Lung (tissue), 9 donors: ENCODE measurements at regions not wholly inside any gene's neighbourhood (a gene's known extent, or its start where the extent isn't known, plus 50 kb on each side); places are given as distances from the start of the nearest gene placed in this dataset.
"Not testable (repeated sequence)": the region's sequence is repeated elsewhere in the genome, so short reads cannot be mapped to it uniquely, and the experiment has no call there.

ENCODE experiments used
- ATAC-seq: fragments of 200-7000 bp; cut with Tn5 transposase; one replicate; pipeline ENCODE4 v1.9.1; 2020; ENCODE audit warnings: moderate number of reproducible peaks; ENCODE audit not compliant: insufficient read depth, low FRiP score
- DNase-seq, 3 donors: peaks; one replicate each; pipeline ENCODE4 v3.0.0-alpha.2; 2013 to 2017
- H3K27ac ChIP-seq, 2 donors: one replicate each; pipeline ENCODE4 v1.5.1; 2013; ENCODE audit warnings: mild to moderate bottlenecking in 2 of 2, moderate library complexity in 2 of 2, control low read depth in 1 of 2, inconsistent platforms in 1 of 2, low read depth in 1 of 2, low read length in 1 of 2
- H3K27me3 ChIP-seq, 3 donors: one replicate each; pipeline ENCODE4 v1.5.1; 2013; ENCODE audit warnings: low read length in 2 of 3; ENCODE audit not compliant: control insufficient read depth in 3 of 3, insufficient read depth in 3 of 3
- H3K36me3 ChIP-seq, 4 donors: one replicate each; pipeline ENCODE4 v1.5.1; 2013; ENCODE audit warnings: low read length in 4 of 4, mild to moderate bottlenecking in 1 of 4, moderate library complexity in 1 of 4; ENCODE audit not compliant: control insufficient read depth in 4 of 4, insufficient read depth in 4 of 4
- H3K4me1 ChIP-seq, 5 donors: one replicate each; pipeline ENCODE4 v1.5.1; 2013; ENCODE audit warnings: low read length in 5 of 5, mild to moderate bottlenecking in 2 of 5, moderate library complexity in 1 of 5; ENCODE audit not compliant: control insufficient read depth in 5 of 5, insufficient read depth in 5 of 5
- H3K4me3 ChIP-seq: one replicate; pipeline ENCODE4 v1.5.1; 2013; ENCODE audit warnings: mild to moderate bottlenecking, control low read depth, moderate library complexity
- H3K9ac ChIP-seq, 2 donors: one replicate each; pipeline ENCODE4 v1.5.1; 2013; ENCODE audit warnings: low read length in 2 of 2, control low read depth in 1 of 2; ENCODE audit not compliant: insufficient read depth in 1 of 2
- H3K9me3 ChIP-seq, 4 donors: one replicate each; pipeline ENCODE4 v1.5.1; 2013; ENCODE audit warnings: low read length in 3 of 4, mild to moderate bottlenecking in 1 of 4, moderate library complexity in 1 of 4; ENCODE audit not compliant: control insufficient read depth in 4 of 4, insufficient read depth in 3 of 4
- WGBS, 2 donors: extraction: QIAGEN DNeasy Blood & Tissue Kit; methylation state at CpG; one replicate each; pipeline ENCODE4 v1.1.7; 2013; 5-methylcytosine and 5-hydroxymethylcytosine counted together
- donor health status: Bipolar disorder and iron deficiency.
- donor health status: healthy.
- donor health status: DM: yes; HTN: yes; CAD: no.

DNA sequence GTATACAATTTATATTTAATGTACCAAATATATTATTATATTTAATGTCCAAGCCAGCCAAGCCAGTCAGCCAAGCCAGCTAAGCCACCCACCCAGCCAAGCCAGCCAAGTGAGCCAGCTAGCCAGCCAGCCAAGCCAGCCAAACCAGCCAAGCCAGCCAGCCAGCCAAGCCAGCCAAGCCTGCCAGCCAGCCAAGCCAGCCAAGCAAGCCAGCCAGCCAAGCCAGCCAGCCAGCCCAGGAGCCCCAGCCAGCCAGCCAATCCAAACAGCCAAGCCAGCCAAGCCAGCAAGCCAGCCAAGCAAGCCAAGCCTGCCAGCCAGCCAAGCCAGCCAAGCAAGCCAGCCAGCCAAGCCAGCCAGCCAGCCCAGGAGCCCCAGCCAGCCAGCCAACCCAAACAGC lies 1596.3 kb downstream of the RPIA start:
- H3K4me1 ChIP-seq, H3K9ac ChIP-seq, H3K36me3 ChIP-seq, H3K27ac ChIP-seq, H3K9me3 ChIP-seq, H3K27me3 ChIP-seq, H3K4me3 ChIP-seq, DNase-seq, ATAC-seq: not testable (repeated sequence)

DNA sequence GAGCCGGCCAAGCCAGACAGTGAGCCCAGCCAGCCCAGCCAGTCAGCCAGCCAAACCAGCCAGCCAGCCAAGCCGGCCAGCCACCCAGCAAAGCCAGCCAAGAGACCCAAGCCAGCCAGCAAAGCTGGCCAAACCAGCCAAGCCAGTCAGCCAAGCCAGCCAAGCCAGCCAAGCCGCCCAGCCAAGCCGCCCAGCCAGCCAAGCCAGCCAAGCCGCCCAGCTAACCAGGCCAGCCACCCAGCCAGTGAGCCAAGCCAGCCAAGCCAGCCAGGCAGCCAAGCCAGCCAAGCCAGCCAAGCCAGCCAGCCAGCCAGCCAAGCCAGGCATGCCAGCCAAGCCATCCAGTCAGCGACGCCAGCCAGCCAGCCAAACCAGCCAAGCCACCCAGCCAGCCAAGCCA lies 1596.9 kb downstream of the RPIA start:
- H3K9ac ChIP-seq, H3K4me3 ChIP-seq, H3K27me3 ChIP-seq, H3K27ac ChIP-seq, DNase-seq, ATAC-seq, H3K4me1 ChIP-seq, H3K36me3 ChIP-seq, H3K9me3 ChIP-seq: not testable (repeated sequence)
- WGBS, 2 donors, result 91 to 93% methylated on average over 3 to 7 of the region's 7 CpGs

DNA sequence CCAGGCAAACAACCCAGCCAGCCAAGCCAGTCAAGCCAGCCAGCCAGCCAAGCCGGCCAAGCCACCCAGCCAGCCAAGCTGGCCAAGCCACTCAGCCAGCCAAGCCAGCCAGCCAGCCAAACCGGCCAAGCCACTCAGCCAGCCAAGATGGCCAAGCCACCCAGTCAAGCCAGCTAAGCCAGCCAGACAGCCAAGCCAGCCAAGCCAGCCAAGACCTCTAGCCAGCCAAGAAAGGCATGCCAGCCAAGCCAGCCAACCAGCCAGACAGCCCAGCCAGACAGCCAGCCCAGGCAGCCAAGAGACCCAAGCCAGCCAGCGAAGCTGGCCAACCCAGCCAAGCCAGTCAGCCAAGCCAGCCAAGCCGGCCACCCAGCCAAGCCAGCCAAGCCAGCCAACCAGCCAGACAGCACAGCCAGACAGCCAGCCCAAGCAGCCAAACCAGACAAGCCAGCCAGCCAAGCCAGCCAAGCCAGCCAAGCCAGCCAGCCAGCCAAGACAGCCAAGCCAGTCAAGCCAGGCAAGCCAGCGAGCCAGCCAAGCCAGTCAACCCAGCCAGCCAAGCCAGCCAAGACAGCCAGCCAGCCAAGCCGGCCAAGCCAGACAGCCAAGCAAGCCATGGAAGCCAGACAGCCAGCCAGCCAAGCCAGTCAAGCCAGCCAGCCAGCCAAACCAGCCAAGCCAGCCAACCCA lies 1598.0 kb downstream of the RPIA start:
- WGBS, 2 donors, result 79 to 82% methylated on average over 3 to 6 of the region's 6 CpGs
- not testable (repeated sequence) for H3K9me3 ChIP-seq, H3K4me3 ChIP-seq, H3K36me3 ChIP-seq, H3K9ac ChIP-seq, H3K27me3 ChIP-seq, ATAC-seq, DNase-seq, H3K27ac ChIP-seq, H3K4me1 ChIP-seq

DNA sequence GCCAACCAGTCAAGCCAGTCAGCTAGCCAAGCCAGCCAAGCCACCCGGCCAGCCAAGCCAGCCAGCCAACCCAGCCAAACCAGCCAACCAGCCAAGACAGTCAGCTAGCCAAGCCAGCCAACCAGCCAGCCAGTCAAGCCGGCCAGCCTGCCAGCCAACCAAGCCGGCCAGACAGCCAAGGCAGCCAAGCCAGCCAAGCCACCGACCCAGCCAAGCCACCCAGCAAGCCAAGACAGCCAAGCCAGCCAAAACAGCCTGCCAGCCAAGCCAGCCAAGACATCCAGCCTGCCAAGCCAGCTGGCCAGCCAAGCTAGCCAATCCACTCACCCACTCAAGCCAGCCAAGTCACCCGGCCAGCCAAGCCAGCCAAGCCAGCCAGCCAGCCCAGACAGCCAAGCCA lies 1599.2 kb downstream of the RPIA start:
- H3K4me1 ChIP-seq, DNase-seq, H3K27me3 ChIP-seq, H3K36me3 ChIP-seq, H3K4me3 ChIP-seq, H3K9me3 ChIP-seq, ATAC-seq, H3K27ac ChIP-seq, H3K9ac ChIP-seq: not testable (repeated sequence)
- WGBS, 2 donors, result 89 to 90% methylated on average over 4 to 5 of the region's 5 CpGs

DNA sequence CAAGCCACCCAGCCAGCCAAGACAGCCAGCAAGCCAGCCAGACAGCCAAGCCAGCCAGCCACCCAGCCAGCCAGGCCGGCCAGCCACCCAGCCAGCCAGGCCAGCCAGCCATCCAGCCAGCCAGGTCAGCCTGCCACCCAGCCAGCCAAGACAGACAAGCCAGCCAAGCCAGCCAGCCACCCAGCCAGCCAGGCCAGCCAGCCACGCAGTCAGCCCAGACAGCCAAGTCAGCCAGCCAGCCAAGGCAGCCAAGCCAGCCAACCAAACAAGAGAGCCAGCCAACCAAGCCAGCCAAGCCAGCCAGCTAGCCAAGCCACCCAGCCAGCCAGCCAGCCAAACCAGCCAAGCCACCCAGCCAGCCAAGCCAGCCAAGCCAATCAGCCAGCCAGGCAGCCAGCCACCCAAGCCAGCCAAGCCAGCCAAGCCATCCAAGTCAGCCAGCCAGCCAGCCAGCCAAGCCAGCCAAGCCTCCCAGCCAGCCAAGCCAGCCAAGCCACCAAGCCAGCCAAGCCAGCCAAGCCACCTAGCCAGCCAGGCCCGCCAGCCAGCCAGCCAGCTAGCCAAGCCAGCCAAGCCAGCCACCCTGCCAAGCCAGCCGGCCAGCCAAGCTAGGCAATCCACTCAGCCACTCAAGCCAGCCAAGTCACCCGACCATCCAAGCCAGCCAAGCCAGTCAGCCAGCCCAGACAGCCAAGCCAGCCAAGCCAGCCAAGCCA lies 1599.9 kb downstream of the RPIA start:
- not testable (repeated sequence) for H3K4me1 ChIP-seq, H3K27me3 ChIP-seq, H3K36me3 ChIP-seq, H3K4me3 ChIP-seq, H3K9me3 ChIP-seq, H3K9ac ChIP-seq, ATAC-seq, H3K27ac ChIP-seq
- WGBS, 2 donors, result 53 to 56% methylated on average over 5 of the region's 5 CpGs
- peak in 1 of 3 donors; percentile 39 for DNase-seq

DNA sequence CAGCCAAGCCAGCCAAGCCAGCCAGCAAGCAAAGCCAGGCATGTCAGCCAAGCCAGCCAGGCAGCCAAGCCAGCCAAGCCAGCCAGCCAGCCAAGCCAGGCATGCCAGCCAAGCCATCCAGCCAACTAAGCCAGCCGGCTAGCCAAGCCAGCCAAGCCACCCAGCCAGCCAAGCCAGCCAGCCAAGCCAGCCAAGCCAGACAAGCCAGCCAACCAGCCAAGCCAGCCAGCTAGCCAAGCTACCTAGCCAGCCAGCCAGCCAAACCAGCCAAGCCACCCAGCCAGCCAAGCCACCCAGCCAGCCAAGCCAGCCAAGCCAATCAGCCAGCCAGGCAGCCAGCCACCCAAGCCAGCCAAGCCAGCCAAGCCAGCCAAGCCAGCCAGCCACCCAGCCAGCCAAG lies 1600.5 kb downstream of the RPIA start:
- not testable (repeated sequence) for H3K4me1 ChIP-seq, H3K27ac ChIP-seq, H3K9ac ChIP-seq, ATAC-seq, DNase-seq, H3K27me3 ChIP-seq, H3K4me3 ChIP-seq, H3K9me3 ChIP-seq, H3K36me3 ChIP-seq
- 95 to 100% methylated on average over 1 of the region's 1 CpG for WGBS, 2 donors

DNA sequence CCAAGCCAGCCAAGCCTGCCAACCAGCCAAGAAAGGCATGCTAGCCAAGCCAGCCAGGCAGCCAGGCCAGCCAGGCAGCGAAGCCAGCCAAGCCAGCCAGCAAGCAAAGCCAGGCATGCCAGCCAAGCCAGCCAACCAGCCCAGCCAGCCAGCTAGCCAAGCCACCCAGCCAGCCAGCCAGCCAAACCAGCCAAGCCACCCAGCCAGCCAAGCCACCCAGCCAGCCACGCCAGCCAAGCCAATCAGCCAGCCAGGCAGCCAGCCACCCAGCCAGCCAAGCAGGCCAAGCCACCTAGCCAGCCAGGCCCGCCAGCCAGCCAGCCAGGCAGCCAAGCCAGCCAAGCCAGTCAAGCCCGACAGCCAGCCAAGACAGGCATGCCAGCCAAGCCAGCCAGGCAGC lies 1601.0 kb downstream of the RPIA start:
- H3K4me1 ChIP-seq, H3K9ac ChIP-seq, H3K36me3 ChIP-seq, H3K9me3 ChIP-seq, ATAC-seq, DNase-seq, H3K27ac ChIP-seq, H3K27me3 ChIP-seq, H3K4me3 ChIP-seq: not testable (repeated sequence)
- 80 to 92% methylated on average over 4 of the region's 4 CpGs for WGBS, 2 donors

DNA sequence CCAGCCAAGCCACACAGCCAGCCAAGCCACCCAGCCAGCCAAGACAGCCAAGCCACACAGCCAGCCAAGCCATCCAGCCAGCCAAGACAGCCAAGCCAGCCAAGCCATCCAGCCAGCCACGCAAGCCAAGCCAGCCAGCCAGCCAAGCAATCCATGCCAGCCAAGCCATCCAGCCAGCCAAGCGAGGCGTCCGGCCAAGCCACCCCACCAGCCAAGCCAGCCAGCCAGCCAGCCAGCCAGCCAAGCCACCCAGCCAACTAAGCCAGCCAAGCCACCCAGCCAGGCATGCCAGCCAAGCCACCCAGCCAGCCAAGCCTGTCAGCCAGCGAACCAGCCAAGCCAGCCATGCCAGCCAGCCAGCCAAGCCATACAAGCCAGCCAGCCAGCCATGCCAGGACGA lies 1601.8 kb downstream of the RPIA start:
- not testable (repeated sequence) for H3K27me3 ChIP-seq, H3K9ac ChIP-seq, H3K4me1 ChIP-seq, H3K4me3 ChIP-seq, H3K36me3 ChIP-seq, H3K9me3 ChIP-seq, DNase-seq, ATAC-seq, H3K27ac ChIP-seq
- WGBS, 2 donors, result 71 to 79% methylated on average over 6 of the region's 6 CpGs
